HCT116 (cell line): ENCODE measurements at regions not wholly inside any gene's neighbourhood (a gene's known extent, or its start where the extent isn't known, plus 50 kb on each side); places are given as distances from the start of the nearest gene placed in this dataset.

Experiments used
- ATAC-seq: fragments of 200-7000 bp; cut with Tn5 transposase; 2 replicates; pipeline ENCODE4 v1.9.1; 2020; ENCODE audit warnings: mild to moderate bottlenecking, moderate library complexity
- BruUV-seq: library from RNA; stranded (reverse); fragments of 400-500 nt; replicated peaks from 2 replicates; lab custom pipeline; 2021; lab: Mats Ljungman, UMichigan
- CTCF ChIA-PET: fragments of 300-600 bp; sonication (Branson Sonifier 250); formaldehyde crosslinking; loops from one replicate; lab custom pipeline; 2021; ENCODE audit warnings: antibody characterized with exemption; lab: Charles Lee
- POLR2A ChIA-PET: fragments of 300-600, 350-600 bp; sonication (Branson Sonifier 250); formaldehyde crosslinking; loops from one replicate; lab custom pipeline; 2021; ENCODE audit warnings: antibody characterized with exemption; lab: Charles Lee
- RAD21 ChIA-PET, 2 experiments: fragments of 300-600 bp; sonication (Branson Sonifier 250); formaldehyde crosslinking; loops; one replicate each; lab custom pipeline; 2023; ENCODE audit warnings: low total read pairs in 2 of 2; ENCODE audit not compliant: uncharacterized antibody in 2 of 2, unreplicated experiment in 2 of 2, low non-redundant PET in 1 of 2; lab: Charles Lee
- DNase-seq: peaks from one replicate; pipeline ENCODE4 v3.0.0-alpha.2; 2010; ENCODE audit warnings: low read depth, low spot score
- H2AFZ ChIP-seq: fragments of 200-600 bp; shearing (Covaris generic), sonication (generic); 2 replicates; pipeline ENCODE4 v1.6.1; 2017; ENCODE audit warnings: low read depth, mixed run types, mixed read lengths, antibody characterized with exemption, low read length; ENCODE audit not compliant: poor library complexity, severe bottlenecking
- H3K27ac ChIP-seq: 2 replicates; pipeline ENCODE4 v1.5.1; 2012; ENCODE audit warnings: low read depth, low read length
- H3K27me3 ChIP-seq: fragments of 200-600 bp; sonication (generic); 2 replicates; pipeline ENCODE4 v1.6.1; 2016; ENCODE audit warnings: mixed run types, low read length, mixed read lengths; ENCODE audit not compliant: insufficient read depth
- H3K36me3 ChIP-seq, 2 experiments: fragments of 200-500 bp in 1 of 2; fragments of 200-600 bp in 1 of 2; sonication (Bioruptor generic) in 1 of 2; sonication (generic) in 1 of 2; 2 replicates each; pipeline versions ENCODE4 v1.5.1 to v1.6.1; 2014 to 2016; ENCODE audit warnings: low read length in 2 of 2, inconsistent platforms in 1 of 2, mixed read lengths in 1 of 2, mixed run types in 1 of 2; ENCODE audit not compliant: insufficient read depth in 2 of 2, control insufficient read depth in 1 of 2
- H3K4me1 ChIP-seq, 2 experiments: fragments of 200-600 bp in 1 of 2; sonication (generic) in 1 of 2; 2 replicates each; pipeline versions ENCODE4 v1.5.1 to v1.6.1; 2012 to 2017; ENCODE audit warnings: low read length in 2 of 2, inconsistent platforms in 1 of 2, mild to moderate bottlenecking in 1 of 2, mixed read lengths in 1 of 2, mixed run types in 1 of 2, moderate library complexity in 1 of 2; ENCODE audit not compliant: insufficient read depth in 2 of 2, control insufficient read depth in 1 of 2
- H3K4me2 ChIP-seq: fragments of 200-600 bp; sonication (generic); 2 replicates; pipeline ENCODE4 v1.6.1; 2017; ENCODE audit warnings: mixed run types, low read length, mixed read lengths
- H3K4me3 ChIP-seq, 2 experiments: fragments of 200-600 bp in 1 of 2; sonication (generic) in 1 of 2; replicated peaks in 1 of 2; 2 replicates each; pipeline ENCODE4 v1.5.1; 2011 to 2016; ENCODE audit warnings: low read length in 2 of 2, control low read depth in 1 of 2, low read depth in 1 of 2, mild to moderate bottlenecking in 1 of 2, mixed read lengths in 1 of 2, mixed run types in 1 of 2
- H3K79me2 ChIP-seq: fragments of 200-600 bp; sonication (generic); 2 replicates; pipeline ENCODE4 v1.6.1; 2017; ENCODE audit warnings: mild to moderate bottlenecking, mixed run types, low read length, moderate library complexity, mixed read lengths; ENCODE audit not compliant: insufficient read depth
- H3K9ac ChIP-seq: fragments of 200-600 bp; sonication (generic); 2 replicates; pipeline ENCODE4 v1.6.1; 2016; ENCODE audit warnings: low read length, mixed read lengths
- H3K9me2 ChIP-seq: fragments of 200-600 bp; sonication (generic), shearing (Covaris generic); 2 replicates; pipeline ENCODE4 v1.6.1; 2017; ENCODE audit warnings: mixed run types, mild to moderate bottlenecking, moderate library complexity; ENCODE audit not compliant: insufficient read depth
- H3K9me3 ChIP-seq, 2 experiments: fragments of 200-500 bp in 1 of 2; fragments of 200-600 bp in 1 of 2; sonication (Bioruptor generic) in 1 of 2; sonication (generic) in 1 of 2; 2 replicates each; pipeline ENCODE4 v1.6.1; 2014 to 2017; ENCODE audit warnings: low read length in 2 of 2, mixed read lengths in 2 of 2, inconsistent platforms in 1 of 2, low read depth in 1 of 2, mild to moderate bottlenecking in 1 of 2, mixed run types in 1 of 2, moderate library complexity in 1 of 2; ENCODE audit not compliant: control insufficient read depth in 1 of 2, insufficient read depth in 1 of 2
- H4K20me1 ChIP-seq: fragments of 200-600 bp; sonication (generic), shearing (Covaris generic); 2 replicates; pipeline ENCODE4 v1.6.1; 2017; ENCODE audit warnings: mixed run types, mild to moderate bottlenecking, moderate library complexity; ENCODE audit not compliant: insufficient read depth
- CBX3 ChIP-seq: IDR thresholded peaks from 2 replicates; pipeline ENCODE4 v1.6.1; 2012; ENCODE audit warnings: low read depth
- EZH2 ChIP-seq: fragments of 200-600 bp; sonication (generic); IDR thresholded peaks from 2 replicates; pipeline ENCODE4 v1.6.1; 2017; ENCODE audit warnings: antibody characterized with exemption, mixed run types
- FOSL1 ChIP-seq: IDR thresholded peaks from 2 replicates; pipeline ENCODE4 v1.6.1; 2012; ENCODE audit warnings: low read depth
- RAD21 ChIP-seq: IDR thresholded peaks from 2 replicates; pipeline ENCODE4 v1.6.1; 2012; ENCODE audit warnings: low read depth, mild to moderate bottlenecking
- SP1 ChIP-seq: IDR thresholded peaks from 2 replicates; pipeline ENCODE4 v1.6.1; 2012; ENCODE audit warnings: low read depth
- YY1 ChIP-seq: IDR thresholded peaks from 2 replicates; pipeline ENCODE4 v1.6.1; 2011; ENCODE audit warnings: low read length, low read depth, moderate library complexity, mild to moderate bottlenecking; ENCODE audit not compliant: insufficient replicate concordance; ENCODE audit errors: extremely low read depth
- ZFX ChIP-seq: fragments of 450-650 bp; IDR thresholded peaks from 2 replicates; pipeline ENCODE4 v1.6.1; 2017
- ZNF274 ChIP-seq: fragments of 200-500 bp; sonication (Bioruptor generic); IDR thresholded peaks from 2 replicates; pipeline ENCODE4 v1.6.1; 2014; ENCODE audit warnings: mild to moderate bottlenecking, low read depth, low read length, inconsistent platforms
- intact Hi-C: fragments of 100-400 bp; cut with micrococcal nuclease; formaldehyde crosslinking; loops from 2 replicates; pipeline ENCODE4 v1.10.0; 2022
- TF ChIP-seq, protein P1 (sequence below): IDR thresholded peaks from 2 replicates; pipeline ENCODE4 v1.6.1; 2012; ENCODE audit warnings: low read depth

GRCh38 chr13:80824229-80824628, 483.3 kb upstream of the SPRY2 start:
- H2AFZ ChIP-seq = no peak overlapping the region
- H3K9me2 ChIP-seq = no peaks in the 10 kb centered on the region
- H3K9me3 ChIP-seq = peaks cover 4 to 6% of the 10 kb centered on the region in 2 experiments; a peak in 2 of 4 replicates
- H3K36me3 ChIP-seq = no peaks in the 10 kb centered on the region
- no peak for ATAC-seq
- no TSS peak for BruUV-seq
- H3K9ac ChIP-seq = no peak overlapping the region
- H3K79me2 ChIP-seq = no peaks in the 10 kb centered on the region
- no peaks in the 10 kb centered on the region for H4K20me1 ChIP-seq
- ChIA-PET RAD21 (no interaction called here), POLR2A (no interaction called here), CTCF (no interaction called here)
- H3K27me3 ChIP-seq = no peaks in the 10 kb centered on the region
- H3K4me1 ChIP-seq = no peaks in the 10 kb centered on the region
- H3K27ac ChIP-seq = no peak overlapping the region
- intact Hi-C loops = no loop called here
- no peak for DNase-seq
- no peak overlapping the region for H3K4me3 ChIP-seq
- H3K4me2 ChIP-seq = no peak overlapping the region
- no peak for TF ChIP-seq YY1
- TF ChIP-seq ZFX = no peak
- no peak for TF ChIP-seq CBX3
- TF ChIP-seq, protein P1, sequence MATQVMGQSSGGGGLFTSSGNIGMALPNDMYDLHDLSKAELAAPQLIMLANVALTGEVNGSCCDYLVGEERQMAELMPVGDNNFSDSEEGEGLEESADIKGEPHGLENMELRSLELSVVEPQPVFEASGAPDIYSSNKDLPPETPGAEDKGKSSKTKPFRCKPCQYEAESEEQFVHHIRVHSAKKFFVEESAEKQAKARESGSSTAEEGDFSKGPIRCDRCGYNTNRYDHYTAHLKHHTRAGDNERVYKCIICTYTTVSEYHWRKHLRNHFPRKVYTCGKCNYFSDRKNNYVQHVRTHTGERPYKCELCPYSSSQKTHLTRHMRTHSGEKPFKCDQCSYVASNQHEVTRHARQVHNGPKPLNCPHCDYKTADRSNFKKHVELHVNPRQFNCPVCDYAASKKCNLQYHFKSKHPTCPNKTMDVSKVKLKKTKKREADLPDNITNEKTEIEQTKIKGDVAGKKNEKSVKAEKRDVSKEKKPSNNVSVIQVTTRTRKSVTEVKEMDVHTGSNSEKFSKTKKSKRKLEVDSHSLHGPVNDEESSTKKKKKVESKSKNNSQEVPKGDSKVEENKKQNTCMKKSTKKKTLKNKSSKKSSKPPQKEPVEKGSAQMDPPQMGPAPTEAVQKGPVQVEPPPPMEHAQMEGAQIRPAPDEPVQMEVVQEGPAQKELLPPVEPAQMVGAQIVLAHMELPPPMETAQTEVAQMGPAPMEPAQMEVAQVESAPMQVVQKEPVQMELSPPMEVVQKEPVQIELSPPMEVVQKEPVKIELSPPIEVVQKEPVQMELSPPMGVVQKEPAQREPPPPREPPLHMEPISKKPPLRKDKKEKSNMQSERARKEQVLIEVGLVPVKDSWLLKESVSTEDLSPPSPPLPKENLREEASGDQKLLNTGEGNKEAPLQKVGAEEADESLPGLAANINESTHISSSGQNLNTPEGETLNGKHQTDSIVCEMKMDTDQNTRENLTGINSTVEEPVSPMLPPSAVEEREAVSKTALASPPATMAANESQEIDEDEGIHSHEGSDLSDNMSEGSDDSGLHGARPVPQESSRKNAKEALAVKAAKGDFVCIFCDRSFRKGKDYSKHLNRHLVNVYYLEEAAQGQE = no peak
- no peak for TF ChIP-seq EZH2
- TF ChIP-seq RAD21 = no peak
- TF ChIP-seq ZNF274 = no peak
- TF ChIP-seq FOSL1 = no peak
- TF ChIP-seq SP1 = no peak
